Adrenal gland (tissue), 5 donors: ENCODE measurements at regions not wholly inside any gene's neighbourhood (a gene's known extent, or its start where the extent isn't known, plus 50 kb on each side); places are given as distances from the start of the nearest gene placed in this dataset.

Experiments
- CTCF ChIP-seq, 6 experiments: fragments of 450-650 bp in 4 of 6; fragments of 200-600 bp in 2 of 6; sonication (generic) in 1 of 6; IDR thresholded peaks; 1 replicate in 5 of 6; 2 replicates in 1 of 6; pipeline versions ENCODE4 v1.5.1 to v1.8.0; 2016 to 2021; ENCODE audit warnings: antibody characterized with exemption in 6 of 6, mild to moderate bottlenecking in 2 of 6, moderate library complexity in 1 of 6
- POLR2A ChIP-seq, 2 donors: fragments of 450-650 bp; IDR thresholded peaks; one replicate each; pipeline ENCODE4 v1.6.1; 2017; ENCODE audit warnings: antibody characterized with exemption in 2 of 2, mild to moderate bottlenecking in 2 of 2, moderate library complexity in 1 of 2
- donor health status: DM: no; HTN: no; CAD: no.

GRCh38 chr2:181163139-181163538 lies 182.7 kb downstream of the UBE2E3 start:
- TF ChIP-seq POLR2A (IDR thresholded peaks at IDR 0.05): no peak
- TF ChIP-seq CTCF (IDR thresholded peaks at IDR 0.05): no peak
